ENCODE measurements at regions not wholly inside any gene's neighbourhood (a gene's known extent, or its start where the extent isn't known, plus 50 kb on each side); places are given as distances from the start of the nearest gene placed in this dataset.
A peak's percentile ranks its signal among the peaks of the same experiment; 100 is the strongest.
"Not testable (repeated sequence)": the region's sequence is repeated elsewhere in the genome, so short reads cannot be mapped to it uniquely, and the experiment has no call there.

DNA sequence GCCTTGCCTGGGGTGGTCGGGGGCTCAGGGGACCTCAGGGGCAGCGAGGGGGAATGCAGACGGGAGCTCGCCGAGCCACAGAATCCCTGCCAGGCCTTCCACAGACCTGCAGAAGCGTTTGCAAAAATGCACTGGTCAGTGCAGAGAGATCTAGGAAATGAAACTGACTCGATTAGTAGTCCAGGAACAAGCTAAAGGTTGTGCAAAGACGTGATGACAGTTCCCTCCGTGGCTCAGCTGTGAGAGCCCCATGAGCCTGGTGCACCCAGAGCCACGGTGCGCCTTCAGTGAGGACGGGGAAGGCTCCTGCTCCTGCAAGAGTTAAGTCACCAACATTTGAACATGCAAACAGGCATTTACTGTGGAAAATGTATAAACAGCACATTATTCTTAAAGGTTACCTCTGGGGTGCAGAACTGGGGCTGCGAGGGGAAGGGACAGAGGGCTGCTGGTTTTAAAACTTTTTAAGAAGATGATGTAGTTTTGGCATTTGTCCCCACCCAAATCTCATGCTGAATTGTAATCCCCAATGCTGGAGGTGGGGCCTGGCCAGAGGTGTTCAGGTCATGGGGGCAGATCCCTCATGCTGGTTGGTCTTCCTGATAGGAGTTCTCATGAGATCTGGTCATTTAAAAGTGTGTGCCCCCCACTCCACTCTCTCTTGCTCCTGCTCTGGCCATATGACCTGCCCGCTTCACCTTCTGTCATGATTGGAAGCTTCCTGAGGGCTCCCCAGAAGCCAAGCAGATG, 147.3 kb downstream of the DLL1 start:
- H3K27me3 Mint-ChIP-seq (ENCODE audit: low read depth in 3 of 3), result peaks cover 18 to 22% (median 20%) of the 10 kb centered on the region in 3 donors
- Histone ChIP-seq H2AFZ (ENCODE audit: insufficient read depth, low read depth, low read length, poor library complexity, severe bottlenecking) (no peak overlapping the region), H3K4me1 (ENCODE audit: control insufficient read depth in 1 of 2, insufficient read depth in 2 of 2, low read length in 2 of 2) (peaks cover 0 to 4% of the 10 kb centered on the region in 2 donors), H4K20me1 (ENCODE audit: insufficient read depth, low read length) (no peaks in the 10 kb centered on the region), H3K27me3 (ENCODE audit: control insufficient read depth in 2 of 2, insufficient read depth in 2 of 2, low read length in 2 of 2) (peaks cover 0 to 19% of the 10 kb centered on the region in 2 donors), H3K36me3 (replicated peaks in 1 of 2; ENCODE audit: control insufficient read depth in 1 of 2, insufficient read depth in 2 of 2, low read length in 2 of 2) (no peaks in the 10 kb centered on the region), H3K9ac (ENCODE audit: insufficient read depth, low read length, poor library complexity, severe bottlenecking) (no peak overlapping the region), H3K79me2 (ENCODE audit: insufficient read depth, low read length) (no peaks in the 10 kb centered on the region), H3K4me2 (replicated peaks; ENCODE audit: extremely low read depth, low read length, poor library complexity, severe bottlenecking) (no peak overlapping the region), H3K27ac (ENCODE audit: low read depth in 1 of 2, low read length in 2 of 2) (no peak overlapping the region), H3K9me3 (replicated peaks in 1 of 2; ENCODE audit: control insufficient read depth in 1 of 2, insufficient read depth in 1 of 2, low read length in 2 of 2) (peaks cover 22 to 37% of the 10 kb centered on the region in 2 donors), H3K4me3 (replicated peaks in 1 of 3; ENCODE audit: low read depth in 2 of 3, low read length in 3 of 3) (no peak overlapping the region)
- no peak overlapping the region for H3K4me3 Mint-ChIP-seq
- intact Hi-C loops (cut with micrococcal nuclease), result no loop called here
- peaks cover 22 to 44% (median 32%) of the 10 kb centered on the region in 7 donors for H3K9me3 Mint-ChIP-seq
- DNase-seq, result peak in 2 of 3 donors; percentile 21 to 27
- 55% methylated on average over 9 of the region's 14 CpGs for WGBS (ENCODE audit: insufficient coverage)
- TF ChIP-seq, protein P1, sequence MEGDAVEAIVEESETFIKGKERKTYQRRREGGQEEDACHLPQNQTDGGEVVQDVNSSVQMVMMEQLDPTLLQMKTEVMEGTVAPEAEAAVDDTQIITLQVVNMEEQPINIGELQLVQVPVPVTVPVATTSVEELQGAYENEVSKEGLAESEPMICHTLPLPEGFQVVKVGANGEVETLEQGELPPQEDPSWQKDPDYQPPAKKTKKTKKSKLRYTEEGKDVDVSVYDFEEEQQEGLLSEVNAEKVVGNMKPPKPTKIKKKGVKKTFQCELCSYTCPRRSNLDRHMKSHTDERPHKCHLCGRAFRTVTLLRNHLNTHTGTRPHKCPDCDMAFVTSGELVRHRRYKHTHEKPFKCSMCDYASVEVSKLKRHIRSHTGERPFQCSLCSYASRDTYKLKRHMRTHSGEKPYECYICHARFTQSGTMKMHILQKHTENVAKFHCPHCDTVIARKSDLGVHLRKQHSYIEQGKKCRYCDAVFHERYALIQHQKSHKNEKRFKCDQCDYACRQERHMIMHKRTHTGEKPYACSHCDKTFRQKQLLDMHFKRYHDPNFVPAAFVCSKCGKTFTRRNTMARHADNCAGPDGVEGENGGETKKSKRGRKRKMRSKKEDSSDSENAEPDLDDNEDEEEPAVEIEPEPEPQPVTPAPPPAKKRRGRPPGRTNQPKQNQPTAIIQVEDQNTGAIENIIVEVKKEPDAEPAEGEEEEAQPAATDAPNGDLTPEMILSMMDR (IDR thresholded peaks at IDR 0.05), result no peak
- H3K27ac Mint-ChIP-seq, result peak overlapping the region in 3 of 7 donors; percentile 15 to 74 (median 27)
- H3K36me3 Mint-ChIP-seq, result peaks cover 0 to 3% of the 10 kb centered on the region in 2 donors
- peaks cover 19% of the 10 kb centered on the region for H3K4me1 Mint-ChIP-seq

DNA sequence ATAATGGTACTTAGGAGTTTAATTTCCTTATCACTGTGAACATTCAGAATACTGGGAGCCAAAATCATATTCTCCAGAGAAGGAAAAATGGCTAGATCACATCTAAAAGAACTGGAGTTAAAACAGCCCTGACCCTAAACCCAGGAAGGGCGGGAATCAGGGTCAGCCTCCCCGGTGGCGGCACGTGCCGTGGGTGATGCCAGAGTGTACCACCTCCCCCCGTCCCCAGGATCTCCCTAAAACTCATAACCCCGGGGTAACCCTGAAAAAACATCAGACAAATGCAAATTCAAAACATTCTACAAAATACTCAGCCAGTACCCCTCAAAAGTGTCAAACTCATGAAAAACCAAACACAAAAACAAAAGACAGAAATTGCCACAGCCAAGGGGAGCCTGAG, 148.3 kb downstream of the DLL1 start:
- H3K27me3 ChIP-seq (ENCODE audit: control insufficient read depth in 2 of 2, insufficient read depth in 2 of 2, low read length in 2 of 2), result peaks cover 0 to 10% of the 10 kb centered on the region in 2 donors
- no peaks in the 10 kb centered on the region for H3K79me2 ChIP-seq (ENCODE audit: insufficient read depth, low read length)
- no peak overlapping the region for H3K4me2 ChIP-seq (replicated peaks; ENCODE audit: extremely low read depth, low read length, poor library complexity, severe bottlenecking)
- peaks cover 14 to 16% (median 15%) of the 10 kb centered on the region in 3 donors for H3K27me3 Mint-ChIP-seq (ENCODE audit: low read depth in 3 of 3)
- no peaks in the 10 kb centered on the region for H4K20me1 ChIP-seq (ENCODE audit: insufficient read depth, low read length)
- H3K36me3 ChIP-seq (replicated peaks in 1 of 2; ENCODE audit: control insufficient read depth in 1 of 2, insufficient read depth in 2 of 2, low read length in 2 of 2), result no peaks in the 10 kb centered on the region
- H2AFZ ChIP-seq (ENCODE audit: insufficient read depth, low read depth, low read length, poor library complexity, severe bottlenecking), result no peak overlapping the region
- DNase-seq, result no peak
- no peak overlapping the region for H3K27ac Mint-ChIP-seq
- H3K36me3 Mint-ChIP-seq, result peaks cover 0 to 3% of the 10 kb centered on the region in 2 donors
- no peak overlapping the region for H3K9ac ChIP-seq (ENCODE audit: insufficient read depth, low read length, poor library complexity, severe bottlenecking)
- H3K9me3 ChIP-seq (replicated peaks in 1 of 2; ENCODE audit: control insufficient read depth in 1 of 2, insufficient read depth in 1 of 2, low read length in 2 of 2), result peaks cover 22 to 47% of the 10 kb centered on the region in 2 donors
- H3K4me1 Mint-ChIP-seq, result peaks cover 12% of the 10 kb centered on the region
- H3K27ac ChIP-seq (ENCODE audit: low read depth in 1 of 2, low read length in 2 of 2), result no peak overlapping the region
- WGBS (ENCODE audit: insufficient coverage), result 93% methylated on average over 5 of the region's 7 CpGs
- intact Hi-C loops (cut with micrococcal nuclease), result no loop called here
- TF ChIP-seq, protein P1 (IDR thresholded peaks at IDR 0.05), result no peak
- no peak overlapping the region for H3K4me3 Mint-ChIP-seq
- peaks cover 0 to 4% of the 10 kb centered on the region in 2 donors for H3K4me1 ChIP-seq (ENCODE audit: control insufficient read depth in 1 of 2, insufficient read depth in 2 of 2, low read length in 2 of 2)
- H3K4me3 ChIP-seq (replicated peaks in 1 of 3; ENCODE audit: low read depth in 2 of 3, low read length in 3 of 3), result no peak overlapping the region
- H3K9me3 Mint-ChIP-seq, result peaks cover 25 to 52% (median 39%) of the 10 kb centered on the region in 7 donors

DNA sequence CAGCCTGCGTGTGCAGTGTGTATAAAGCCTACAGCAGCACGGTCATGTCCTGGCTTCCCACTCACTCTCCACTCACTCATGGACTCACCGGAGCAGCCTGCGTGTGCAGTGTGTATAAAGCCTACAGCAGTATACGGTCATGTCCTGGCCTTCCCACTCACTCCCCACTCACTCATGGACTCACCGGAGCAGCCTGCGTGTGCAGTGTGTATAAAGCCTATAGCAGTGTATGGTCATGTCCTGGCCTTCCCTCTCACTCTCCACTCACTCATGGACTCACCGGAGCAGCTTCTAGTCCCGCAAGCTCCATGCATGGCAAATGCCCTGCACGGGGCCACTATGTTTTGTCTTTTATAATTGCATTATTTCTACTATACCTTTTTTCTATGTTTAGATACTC, 149.8 kb downstream of the DLL1 start:
- H3K27ac Mint-ChIP-seq; H3K79me2 ChIP-seq (ENCODE audit: insufficient read depth, low read length); H3K4me3 ChIP-seq (replicated peaks in 1 of 3; ENCODE audit: low read depth in 2 of 3, low read length in 3 of 3); H3K4me1 ChIP-seq (ENCODE audit: control insufficient read depth in 1 of 2, insufficient read depth in 2 of 2, low read length in 2 of 2); H3K36me3 Mint-ChIP-seq; H3K4me2 ChIP-seq (replicated peaks; ENCODE audit: extremely low read depth, low read length, poor library complexity, severe bottlenecking); intact Hi-C loops (cut with micrococcal nuclease); H4K20me1 ChIP-seq (ENCODE audit: insufficient read depth, low read length); H3K4me3 Mint-ChIP-seq; H2AFZ ChIP-seq (ENCODE audit: insufficient read depth, low read depth, low read length, poor library complexity, severe bottlenecking); H3K27me3 ChIP-seq (ENCODE audit: control insufficient read depth in 2 of 2, insufficient read depth in 2 of 2, low read length in 2 of 2); H3K9ac ChIP-seq (ENCODE audit: insufficient read depth, low read length, poor library complexity, severe bottlenecking); H3K36me3 ChIP-seq (replicated peaks in 1 of 2; ENCODE audit: control insufficient read depth in 1 of 2, insufficient read depth in 2 of 2, low read length in 2 of 2); DNase-seq; H3K4me1 Mint-ChIP-seq; H3K27ac ChIP-seq (ENCODE audit: low read depth in 1 of 2, low read length in 2 of 2): not testable (repeated sequence)
- H3K9me3 ChIP-seq (replicated peaks in 1 of 2; ENCODE audit: control insufficient read depth in 1 of 2, insufficient read depth in 1 of 2, low read length in 2 of 2), result peaks cover 22 to 62% of the 10 kb centered on the region in 2 donors
- 96% methylated on average over 3 of the region's 10 CpGs for WGBS (ENCODE audit: insufficient coverage)
- peaks cover 31 to 61% (median 49%) of the 10 kb centered on the region in 7 donors for H3K9me3 Mint-ChIP-seq
- H3K27me3 Mint-ChIP-seq (ENCODE audit: low read depth in 3 of 3), result peaks cover 11 to 14% (median 14%) of the 10 kb centered on the region in 3 donors

All from CD14-positive monocyte (primary cell).